HG02870 (cell line): ENCODE measurements at regions not wholly inside any gene's neighbourhood (a gene's known extent, or its start where the extent isn't known, plus 50 kb on each side); places are given as distances from the start of the nearest gene placed in this dataset.

Source experiments
- ATAC-seq: cut with Tn5 transposase; IDR thresholded peaks from one replicate; pipeline ENCODE4 v1.9.1; 2021; ENCODE audit warnings: mild to moderate bottlenecking, moderate library complexity; ENCODE audit not compliant: unreplicated experiment

DNA sequence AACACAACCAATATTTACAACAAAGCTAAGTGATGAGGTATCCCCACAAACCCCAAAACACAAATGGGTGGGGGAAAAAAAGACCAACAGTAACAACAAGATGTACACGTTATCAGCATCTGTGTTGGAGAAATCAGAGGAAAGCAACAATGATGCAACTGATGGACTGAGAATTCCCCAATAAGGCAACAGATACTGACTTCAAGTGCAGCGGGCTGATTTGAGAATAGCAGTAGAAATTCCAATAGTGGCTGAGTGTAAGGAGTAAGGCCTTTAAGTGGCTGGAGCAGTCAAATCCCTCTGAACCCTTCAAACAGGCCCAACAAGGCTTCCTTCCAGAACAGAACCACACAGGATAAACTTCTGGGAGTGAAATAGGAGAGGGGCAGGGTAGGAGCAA is 97.6 kb downstream of the TM2D1 start:
- no peak for ATAC-seq

DNA sequence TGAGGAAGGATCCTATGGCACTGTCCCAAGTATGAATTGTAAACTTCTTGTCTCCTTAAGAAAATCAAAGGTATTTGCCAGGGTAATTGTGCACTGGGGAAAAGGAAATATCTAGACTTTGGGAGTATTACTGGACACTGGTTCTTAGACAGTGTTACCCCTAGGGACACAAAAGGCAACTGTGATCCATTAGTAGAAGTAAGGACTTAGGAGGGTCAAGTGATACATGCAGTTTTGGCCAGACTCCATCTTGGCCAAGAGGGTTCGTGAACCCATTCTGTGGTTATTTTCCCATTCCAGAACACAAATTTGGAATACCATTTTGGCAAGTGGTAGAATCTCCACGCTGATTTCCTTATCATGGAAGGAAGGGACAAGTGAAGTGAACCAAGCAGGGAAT is 98.1 kb downstream of the TM2D1 start:
- ATAC-seq = no peak

- no peak for ATAC-seq
Measured at GRCh38 chr1:61623852-61624251, 101.1 kb downstream of the TM2D1 start.

DNA sequence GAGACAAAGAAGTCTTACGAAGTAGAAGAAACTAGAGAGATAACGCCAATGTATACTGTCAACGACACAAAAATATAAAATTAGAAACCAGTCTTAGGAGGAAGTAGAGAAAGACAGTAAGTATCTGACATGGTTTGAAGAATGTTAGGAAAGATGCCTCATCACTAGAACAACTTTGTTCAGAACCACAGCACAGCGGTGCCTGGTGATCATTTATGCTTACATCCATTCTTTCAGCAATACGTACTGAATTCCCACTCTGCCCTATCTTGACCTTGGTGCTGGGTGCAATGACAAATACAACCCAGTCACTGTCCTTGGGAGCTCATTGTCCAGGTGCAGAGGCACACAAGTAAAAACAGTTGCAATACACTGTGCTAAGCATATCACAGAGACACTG is 104.4 kb downstream of the TM2D1 start:
- no peak for ATAC-seq

GRCh38 chr1:61618755-61619154 is 106.2 kb downstream of the TM2D1 start:
- ATAC-seq = no peak

DNA sequence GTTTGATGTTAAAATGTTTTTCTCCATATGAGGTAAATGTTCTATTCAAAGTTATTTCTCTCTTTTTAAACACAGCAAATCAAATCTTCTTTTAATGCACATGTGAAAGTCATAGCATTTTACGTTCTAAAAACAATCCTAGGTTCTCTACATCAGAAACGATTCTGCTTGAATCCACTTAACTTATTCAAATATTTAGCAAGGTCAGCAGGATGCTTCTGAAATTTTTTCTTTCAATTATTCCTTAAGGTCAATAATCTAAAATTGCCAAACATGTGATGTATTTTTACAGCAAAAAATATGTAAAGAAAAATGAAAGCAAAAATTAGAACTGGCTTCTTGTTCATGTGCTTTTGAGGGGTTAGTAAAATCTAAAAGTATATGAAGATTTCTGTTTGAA is 106.7 kb downstream of the TM2D1 start:
- ATAC-seq = no peak

DNA sequence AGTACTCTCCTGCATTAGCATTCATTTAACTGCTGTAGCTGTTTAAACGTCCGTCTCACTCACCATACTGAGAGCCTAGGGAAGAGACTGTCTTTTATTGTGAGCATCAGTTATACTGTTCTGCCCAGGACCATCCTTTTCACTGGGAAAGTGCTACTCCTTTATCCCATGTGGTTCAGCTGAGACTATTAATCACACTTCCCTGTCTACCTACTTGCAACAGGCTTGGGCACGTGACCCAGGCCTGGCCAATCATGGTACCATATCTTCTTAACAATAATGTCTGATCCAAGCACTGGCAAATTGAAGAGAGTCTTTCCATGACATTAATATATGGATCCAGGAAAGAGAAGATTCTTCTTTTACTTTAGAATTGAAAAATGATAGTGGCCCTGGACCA is 108.1 kb downstream of the TM2D1 start:
- no peak for ATAC-seq

DNA sequence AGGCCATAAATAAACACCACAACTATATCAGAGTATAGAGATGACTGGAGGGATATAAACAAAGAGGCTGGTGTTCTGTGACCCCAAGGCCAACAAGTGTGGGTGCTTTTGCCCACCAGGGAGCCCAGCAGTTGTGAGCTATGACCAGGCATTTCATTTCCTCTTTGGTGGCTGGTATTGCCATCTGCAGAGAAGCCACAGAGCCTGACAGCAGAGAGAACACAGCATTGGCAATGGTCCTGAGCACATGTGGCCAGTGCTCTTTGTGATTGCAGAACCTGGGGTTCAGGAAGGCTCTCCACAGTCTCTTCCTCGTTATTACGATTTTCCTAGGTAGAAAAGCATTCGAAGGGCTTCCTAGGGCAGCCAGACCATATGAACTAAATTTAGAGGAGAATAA is 112.3 kb downstream of the TM2D1 start:
- ATAC-seq = no peak

DNA sequence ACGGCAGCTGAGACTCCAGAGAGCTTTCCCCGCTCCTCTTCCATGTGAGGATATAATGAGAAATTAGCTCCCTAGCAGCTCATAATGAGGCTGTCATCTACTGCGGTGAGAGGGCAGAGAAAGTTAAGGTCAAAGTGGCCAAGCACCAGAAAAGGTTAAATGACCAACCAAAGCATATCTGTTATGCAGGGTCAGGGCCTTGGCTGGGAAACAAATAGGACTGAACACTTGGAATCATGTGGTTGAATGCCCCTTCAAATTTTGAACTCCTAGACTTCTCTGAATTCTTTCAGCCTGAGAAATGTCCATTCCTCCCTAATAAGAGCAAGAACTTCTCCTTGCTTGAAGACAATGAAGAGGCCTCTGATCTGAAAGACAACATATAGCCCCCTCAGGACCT is 115.9 kb downstream of the TM2D1 start:
- no peak for ATAC-seq

GRCh38 chr1:61607448-61607847 is 117.5 kb downstream of the TM2D1 start:
- ATAC-seq = no peak

DNA sequence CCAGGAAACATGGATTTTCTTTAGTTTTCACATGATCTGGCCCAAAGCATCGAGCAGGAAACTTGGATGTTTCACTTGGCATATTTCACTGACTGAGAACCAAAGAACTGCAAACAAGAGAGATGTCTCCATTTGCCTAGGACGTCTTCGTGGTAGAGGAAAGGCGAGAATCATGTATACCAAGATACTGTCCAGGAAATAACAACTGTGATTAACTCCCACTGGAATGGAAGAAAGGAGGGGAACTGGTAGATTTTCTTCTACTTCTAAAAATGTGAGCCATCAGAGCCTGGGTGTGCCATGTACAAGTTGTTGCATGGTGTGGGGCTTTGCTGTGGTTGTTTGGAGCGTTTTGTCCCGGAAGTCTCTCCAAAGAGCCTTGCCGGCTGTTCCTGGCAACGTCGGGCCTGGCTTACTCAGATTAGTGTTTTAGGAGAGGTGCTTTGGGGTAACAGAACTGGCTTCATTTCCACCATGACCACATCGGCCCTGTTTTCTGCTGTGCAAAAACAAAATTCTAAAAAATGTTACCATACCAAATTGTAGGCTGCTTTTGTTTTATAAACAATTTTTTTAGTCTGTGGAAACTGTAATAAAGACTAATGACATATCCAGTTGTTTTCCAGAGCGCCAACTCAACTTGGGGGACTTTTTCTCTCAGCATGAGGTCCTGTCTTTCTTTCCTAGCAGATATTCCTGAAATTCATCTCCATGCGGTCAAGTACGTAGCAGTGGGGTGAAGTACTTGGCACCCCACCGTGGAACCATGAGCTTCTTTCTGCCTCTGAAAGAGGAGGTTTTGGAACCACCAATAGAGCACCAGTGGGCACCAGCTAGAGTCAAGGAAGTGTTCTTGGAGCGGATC is 118.3 kb downstream of the TM2D1 start:
- no peak for ATAC-seq

- no peak for ATAC-seq
Measured at GRCh38 chr1:61605607-61606321, 119.2 kb downstream of the TM2D1 start.

GRCh38 chr1:61604684-61605083 is 120.3 kb downstream of the TM2D1 start:
- ATAC-seq = no peak

DNA sequence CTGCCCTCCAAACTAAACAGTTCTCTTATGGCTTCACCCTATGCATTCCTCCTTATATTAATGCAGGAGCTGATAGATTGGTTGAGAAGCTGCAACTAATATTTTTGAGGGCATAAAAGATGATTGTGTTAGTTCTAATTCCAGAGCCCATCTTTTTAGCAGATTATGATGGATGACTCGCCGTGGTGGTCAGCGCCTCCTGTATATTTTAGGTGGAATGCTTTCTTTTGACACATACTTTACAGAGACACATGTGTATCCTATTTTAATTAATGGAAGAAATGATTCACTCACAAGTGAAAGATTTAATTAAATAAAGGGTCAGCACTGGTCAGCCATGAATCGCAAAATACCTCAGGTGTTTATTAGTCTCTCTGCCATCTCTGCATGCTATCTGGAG is 120.7 kb downstream of the TM2D1 start:
- ATAC-seq = no peak

- ATAC-seq = no peak
Measured at GRCh38 chr1:61602663-61603062, 122.3 kb downstream of the TM2D1 start.

DNA sequence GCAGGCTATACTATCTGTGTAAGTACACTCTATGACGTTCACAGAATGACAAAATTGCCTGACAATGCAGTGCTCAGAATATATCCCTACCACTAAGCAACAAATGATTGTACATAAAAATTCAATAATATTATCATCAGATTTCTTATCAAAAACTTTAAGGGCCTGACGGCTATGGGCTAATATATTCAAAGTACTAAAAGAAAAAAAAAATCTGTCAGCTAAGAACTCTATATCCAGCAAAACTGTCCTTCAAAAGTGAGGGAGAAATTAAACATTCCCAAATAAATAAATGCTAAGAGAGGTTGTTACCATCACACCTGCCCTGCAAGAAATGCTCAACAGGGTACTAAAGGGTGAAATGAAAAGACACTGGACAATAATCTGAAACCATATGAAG is 127.3 kb downstream of the TM2D1 start:
- ATAC-seq = no peak

DNA sequence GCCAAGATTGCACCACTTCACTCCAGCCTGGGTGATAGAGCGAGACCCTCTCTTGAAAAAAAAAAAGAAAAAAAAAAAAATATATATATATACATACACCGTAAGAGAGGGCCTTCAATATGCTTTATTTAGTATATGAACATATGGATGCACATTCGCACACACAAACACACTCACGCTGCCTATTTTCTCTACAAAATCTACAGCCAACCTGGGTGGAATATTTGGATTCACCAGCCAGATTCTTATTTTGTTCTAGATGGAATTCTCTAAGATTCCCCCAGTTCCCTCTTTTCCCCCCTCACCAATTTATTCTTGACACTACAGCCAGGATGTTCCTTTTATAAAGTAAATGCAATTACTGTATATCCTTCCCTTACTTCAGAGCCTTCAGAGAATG is 131.6 kb downstream of the TM2D1 start:
- ATAC-seq = no peak

- no peak for ATAC-seq
Measured at GRCh38 chr1:61591351-61591750, 133.6 kb downstream of the TM2D1 start.

DNA sequence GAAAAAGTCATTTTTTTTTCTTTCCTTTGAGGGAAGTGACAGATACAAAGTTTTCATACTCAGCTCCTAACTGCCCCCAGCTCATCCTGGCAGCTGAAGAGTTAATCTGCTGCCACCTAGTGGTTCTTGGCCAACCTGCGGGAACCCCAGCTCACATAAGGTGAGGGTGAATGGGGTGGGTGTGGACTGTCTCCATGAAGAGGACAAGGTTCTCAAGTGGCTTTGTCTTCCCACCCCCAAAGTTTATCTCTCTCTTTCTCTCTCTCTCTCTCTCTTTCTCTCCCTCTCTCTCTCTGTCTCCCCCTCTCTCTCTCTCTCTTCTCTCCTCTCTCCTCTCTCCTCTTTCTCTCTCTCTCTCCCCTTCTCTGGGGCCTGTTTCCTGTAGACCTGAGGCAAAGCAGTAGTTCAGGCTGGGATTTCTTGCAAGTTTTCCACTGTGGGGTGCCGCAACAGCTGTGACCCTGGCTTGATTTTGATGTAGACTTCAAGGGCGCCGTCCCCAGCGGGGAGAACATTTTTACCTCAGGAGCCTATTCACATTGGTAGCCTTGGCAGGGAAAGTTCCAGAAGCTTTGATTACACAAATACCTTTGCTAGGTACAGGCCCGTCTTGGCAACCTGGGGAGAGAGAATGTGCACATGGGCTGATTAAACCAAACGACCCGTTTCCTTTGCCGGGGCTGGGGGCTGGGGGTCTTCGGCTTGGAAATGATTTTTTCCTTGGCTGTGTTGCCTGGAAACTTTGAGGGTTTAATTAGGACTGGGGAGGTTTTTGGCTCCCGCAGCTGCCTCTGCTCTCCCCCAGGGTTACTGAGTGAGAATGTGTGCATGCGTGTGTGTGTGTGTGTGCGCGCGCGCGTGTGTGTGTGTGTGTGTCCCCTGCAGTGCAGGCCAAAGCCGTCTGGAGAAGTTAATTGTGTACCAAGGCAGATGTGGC is 135.9 kb downstream of the TM2D1 start:
- peak; percentile 95 for ATAC-seq

- ATAC-seq = no peak
Measured at GRCh38 chr1:61585714-61586113, 139.2 kb downstream of the TM2D1 start.

DNA sequence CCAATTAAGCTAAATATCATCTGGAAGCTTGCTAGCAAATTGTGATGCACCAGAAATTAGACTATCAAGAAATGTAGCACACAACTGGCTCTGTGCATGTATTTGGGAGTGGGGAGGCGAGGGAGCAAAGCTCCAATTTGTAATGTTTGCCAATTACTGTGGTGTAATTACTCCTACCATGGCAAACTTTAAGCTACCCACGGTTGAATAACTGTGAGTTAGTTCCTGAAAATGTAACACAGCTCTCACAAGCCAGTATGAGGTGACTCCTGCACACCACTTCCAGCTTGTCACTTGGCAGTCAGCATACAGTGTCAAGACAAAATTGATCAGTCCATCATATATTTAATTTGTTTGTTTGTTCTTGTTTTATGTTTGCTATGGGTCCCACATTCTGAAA is 141.2 kb downstream of the TM2D1 start:
- no peak for ATAC-seq
